SK-N-SH (cell line): ENCODE measurements at regions not wholly inside any gene's neighbourhood (a gene's known extent, or its start where the extent isn't known, plus 50 kb on each side); places are given as distances from the start of the nearest gene placed in this dataset.

ENCODE experiments used
- CTCF ChIA-PET: fragments of 300-600, 350-600 bp; formaldehyde crosslinking; extraction: SDS; loops from one replicate; lab custom pipeline; 2021; lab: Yijun Ruan, JAX
- POLR2A ChIA-PET: fragments of 350-600 bp; sonication (Branson Sonifier 250); formaldehyde crosslinking; extraction: SDS; loops from one replicate; lab custom pipeline; 2020; ENCODE audit warnings: antibody characterized with exemption, inconsistent platforms; lab: Yijun Ruan, JAX
- DNase-seq: peaks from one replicate; pipeline ENCODE4 v3.0.0; 2012
- H2AFZ ChIP-seq: fragments of 200-600 bp; sonication (generic); 2 replicates; pipeline ENCODE4 v1.8.1; 2016; ENCODE audit warnings: antibody characterized with exemption, mild to moderate bottlenecking, low read depth
- H3F3A ChIP-seq: fragments of 200-600 bp; sonication (generic); replicated peaks from 2 replicates; pipeline ENCODE3; 2016; ENCODE audit warnings: antibody characterized with exemption, mild to moderate bottlenecking; ENCODE audit not compliant: insufficient read depth
- H3K27ac ChIP-seq, 2 experiments: fragments of 200-500 bp in 1 of 2; fragments of 200-600 bp in 1 of 2; sonication (Bioruptor generic) in 1 of 2; sonication (generic), shearing (Covaris generic) in 1 of 2; 2 replicates each; pipeline versions ENCODE4 v1.5.1 to v1.6.1; 2014 to 2016; ENCODE audit warnings: low read depth in 2 of 2, inconsistent platforms in 1 of 2, low read length in 1 of 2, mild to moderate bottlenecking in 1 of 2, mixed read lengths in 1 of 2
- H3K27me3 ChIP-seq: fragments of 200-600 bp; sonication (generic), shearing (Covaris generic); 2 replicates; pipeline ENCODE4 v1.6.1; 2016; ENCODE audit warnings: mixed run types; ENCODE audit not compliant: insufficient read depth
- H3K36me3 ChIP-seq, 2 experiments: fragments of 200-500 bp in 1 of 2; fragments of 200-600 bp in 1 of 2; sonication (Bioruptor generic) in 1 of 2; sonication (generic) in 1 of 2; replicated peaks in 1 of 2; 2 replicates each; pipeline versions ENCODE3 to v1.5.1; 2014 to 2016; ENCODE audit warnings: low read length in 1 of 2, mild to moderate bottlenecking in 1 of 2; ENCODE audit not compliant: insufficient read depth in 2 of 2, control insufficient read depth in 1 of 2
- H3K4me1 ChIP-seq, 2 experiments: fragments of 200-500 bp in 1 of 2; fragments of 200-600 bp in 1 of 2; sonication (Bioruptor generic) in 1 of 2; sonication (generic), shearing (Covaris generic) in 1 of 2; 2 replicates each; pipeline versions ENCODE4 v1.5.1 to v1.6.1; 2014 to 2016; ENCODE audit warnings: low read depth in 1 of 2, low read length in 1 of 2, mixed run types in 1 of 2; ENCODE audit not compliant: insufficient read depth in 2 of 2, control insufficient read depth in 1 of 2
- H3K4me2 ChIP-seq: fragments of 200-600 bp; sonication (generic), shearing (Covaris generic); 2 replicates; pipeline ENCODE4 v1.6.1; 2017; ENCODE audit warnings: mixed run types
- H3K4me3 ChIP-seq, 2 experiments: fragments of 200-500 bp in 1 of 2; fragments of 200-600 bp in 1 of 2; sonication (Bioruptor generic) in 1 of 2; sonication (generic), shearing (Covaris generic) in 1 of 2; 2 replicates each; pipeline versions ENCODE4 v1.5.1 to v1.8.1; 2014 to 2016; ENCODE audit warnings: low read depth in 2 of 2, inconsistent platforms in 1 of 2, low read length in 1 of 2, mild to moderate bottlenecking in 1 of 2, mixed read lengths in 1 of 2, moderate library complexity in 1 of 2
- H3K79me2 ChIP-seq: fragments of 200-600 bp; sonication (generic); 2 replicates; pipeline ENCODE4 v1.8.1; 2017; ENCODE audit warnings: mild to moderate bottlenecking; ENCODE audit not compliant: insufficient read depth
- H3K9ac ChIP-seq: fragments of 200-600 bp; sonication (generic); 2 replicates; pipeline ENCODE4 v1.6.1; 2017; ENCODE audit warnings: mixed run types
- H3K9me2 ChIP-seq: fragments of 200-600 bp; sonication (generic); 2 replicates; pipeline ENCODE4 v1.6.1; 2017; ENCODE audit warnings: mixed run types
- H3K9me3 ChIP-seq: fragments of 200-600 bp; sonication (generic); 2 replicates; pipeline ENCODE4 v1.6.1; 2017; ENCODE audit warnings: mixed run types, mild to moderate bottlenecking, moderate library complexity
- H4K20me1 ChIP-seq: fragments of 200-600 bp; sonication (generic); 2 replicates; pipeline ENCODE4 v1.6.1; 2017; ENCODE audit warnings: mild to moderate bottlenecking, mixed run types; ENCODE audit not compliant: insufficient read depth
- CTCF ChIP-seq: fragments of 200-600 bp; sonication (generic); IDR thresholded peaks from 2 replicates; pipeline ENCODE4 v1.6.1; 2017; ENCODE audit warnings: antibody characterized with exemption, mild to moderate bottlenecking, moderate library complexity
- EZH2phosphoT487 ChIP-seq: fragments of 200-600 bp; sonication (generic); IDR thresholded peaks from 2 replicates; pipeline ENCODE4 v1.6.1; 2017; ENCODE audit warnings: low read depth, mixed run types, mild to moderate bottlenecking, antibody characterized with exemption, moderate library complexity, borderline replicate concordance
- FOXJ3 ChIP-seq: sonication (generic); formaldehyde crosslinking; IDR thresholded peaks from 2 replicates; pipeline ENCODE4 v1.5.1; 2020; ENCODE audit warnings: mild to moderate bottlenecking, missing genetic modification reagents
- FOXM1 ChIP-seq: IDR thresholded peaks from 2 replicates; pipeline ENCODE4 v1.4.0; 2012; ENCODE audit warnings: low read depth, mild to moderate bottlenecking
- GABPA ChIP-seq: IDR thresholded peaks from 2 replicates; pipeline ENCODE4 v1.4.0; 2012; ENCODE audit warnings: low read depth, mild to moderate bottlenecking
- MEF2A ChIP-seq: IDR thresholded peaks from 2 replicates; pipeline ENCODE4 v1.4.0; 2012; ENCODE audit warnings: low read depth, borderline replicate concordance
- MXI1 ChIP-seq: IDR thresholded peaks from 2 replicates; pipeline ENCODE4 v1.6.1; 2012; ENCODE audit warnings: mild to moderate bottlenecking, low read depth, low read length, improper control_type of control experiment
- RAD21 ChIP-seq: IDR thresholded peaks from 2 replicates; pipeline ENCODE4 v1.6.1; 2012; ENCODE audit warnings: mild to moderate bottlenecking, low read length
- RFX5 ChIP-seq: IDR thresholded peaks from 2 replicates; pipeline ENCODE4 v1.6.1; 2012; ENCODE audit warnings: mild to moderate bottlenecking, improper control_type of control experiment, low read length
- SMC3 ChIP-seq: IDR thresholded peaks from 2 replicates; pipeline ENCODE4 v1.6.1; 2012; ENCODE audit warnings: low read depth, low read length, improper control_type of control experiment
- TEAD4 ChIP-seq: IDR thresholded peaks from 2 replicates; pipeline ENCODE4 v1.4.0; 2012; ENCODE audit warnings: mild to moderate bottlenecking, borderline replicate concordance; ENCODE audit not compliant: insufficient read depth
- USF1 ChIP-seq: IDR thresholded peaks from 2 replicates; pipeline ENCODE4 v1.4.0; 2012; ENCODE audit warnings: low read depth, borderline replicate concordance
- WGBS: methylation state at CpG from one replicate; pipeline ENCODE4 v1.1.6; 2017; ENCODE audit warnings: low lambda C conversion rate; 5-methylcytosine and 5-hydroxymethylcytosine counted together
- TF ChIP-seq, protein P1 (sequence below): fragments of 150-350 bp; IDR thresholded peaks from 2 replicates; pipeline ENCODE4 v1.6.1; 2017; ENCODE audit warnings: antibody characterized with exemption, low read length, low read depth, borderline replicate concordance
- TF ChIP-seq, protein P2 (sequence below): IDR thresholded peaks from 2 replicates; pipeline ENCODE4 v1.6.1; 2012; ENCODE audit warnings: mild to moderate bottlenecking, low read depth, low read length, moderate library complexity
- TF ChIP-seq, protein P3 (sequence below): fragments of 150-350 bp; IDR thresholded peaks from 2 replicates; pipeline ENCODE4 v1.6.1; 2016; ENCODE audit warnings: mild to moderate bottlenecking, low read depth, low read length

DNA sequence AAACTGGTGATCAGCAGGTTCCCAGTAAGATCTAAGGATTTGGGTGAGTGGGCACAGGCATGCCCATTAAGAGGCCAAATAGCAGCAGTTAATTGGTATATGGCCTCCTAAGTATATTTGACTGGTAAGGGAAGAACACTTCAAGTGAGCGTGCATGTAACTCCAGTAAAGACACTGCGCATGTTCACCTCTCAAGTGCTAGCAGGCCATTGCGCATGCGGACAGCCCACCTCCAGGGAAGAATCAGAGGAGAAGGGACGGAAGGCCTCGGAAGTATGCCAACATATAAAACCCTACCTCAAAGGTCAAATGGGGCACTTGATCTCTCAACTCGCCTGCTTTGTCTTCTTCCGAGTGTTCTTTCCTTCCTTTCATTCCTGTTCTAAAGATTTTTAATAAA lies 118.0 kb downstream of the ARL5B start:
- no peak for DNase-seq
- Histone ChIP-seq H3K9me3 (no peaks in the 10 kb centered on the region), H3F3A (no peaks in the 10 kb centered on the region), H3K4me2 (no peak overlapping the region), H2AFZ (no peak overlapping the region), H4K20me1 (no peaks in the 10 kb centered on the region), H3K79me2 (no peaks in the 10 kb centered on the region), H3K4me1 (no peaks in the 10 kb centered on the region), H3K9me2 (no peaks in the 10 kb centered on the region), H3K36me3 (no peaks in the 10 kb centered on the region), H3K27ac (no peak overlapping the region), H3K4me3 (no peak overlapping the region), H3K27me3 (no peaks in the 10 kb centered on the region), H3K9ac (no peak overlapping the region)
- 78% methylated on average over 8 of the region's 8 CpGs for WGBS
- TF ChIP-seq MEF2A: no peak
- no peak for TF ChIP-seq FOXJ3 (CRISPR knock-in tag)
- ChIA-PET POLR2A (no interaction called here), CTCF (no interaction called here)

DNA sequence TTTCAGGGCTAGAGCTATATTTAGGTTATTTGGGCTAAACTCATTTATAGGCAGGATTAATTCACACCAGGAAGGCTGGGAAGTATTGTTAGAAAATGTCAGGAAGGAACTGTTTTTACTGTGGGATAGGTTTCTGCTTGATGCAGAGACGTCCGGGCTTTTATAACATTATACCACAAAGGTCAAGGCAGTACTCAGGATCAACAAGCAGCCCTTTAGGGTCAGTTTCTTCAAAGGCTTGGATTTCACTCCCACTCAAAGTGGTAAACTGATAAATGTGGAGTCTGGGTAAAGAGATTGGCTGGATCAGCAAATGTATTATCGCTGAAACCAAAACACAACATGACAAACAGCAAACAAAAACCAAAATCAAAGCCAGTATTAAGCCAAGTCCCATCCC lies 127.2 kb downstream of the ARL5B start:
- H3K4me2 ChIP-seq: no peak overlapping the region
- no peak overlapping the region for H3K4me3 ChIP-seq
- ChIA-PET CTCF (no interaction called here), POLR2A (no interaction called here)
- no peaks in the 10 kb centered on the region for H3F3A ChIP-seq
- no peaks in the 10 kb centered on the region for H3K27me3 ChIP-seq
- WGBS: 63% methylated on average over 3 of the region's 3 CpGs
- H3K9ac ChIP-seq: no peak overlapping the region
- no peaks in the 10 kb centered on the region for H3K79me2 ChIP-seq
- H4K20me1 ChIP-seq: no peaks in the 10 kb centered on the region
- H3K27ac ChIP-seq: no peak overlapping the region
- no peaks in the 10 kb centered on the region for H3K4me1 ChIP-seq
- H3K9me2 ChIP-seq: no peaks in the 10 kb centered on the region
- TF ChIP-seq RAD21: no peak
- no peak for TF ChIP-seq TEAD4
- TF ChIP-seq EZH2phosphoT487: no peak
- no peak for TF ChIP-seq USF1
- TF ChIP-seq, protein P1, sequence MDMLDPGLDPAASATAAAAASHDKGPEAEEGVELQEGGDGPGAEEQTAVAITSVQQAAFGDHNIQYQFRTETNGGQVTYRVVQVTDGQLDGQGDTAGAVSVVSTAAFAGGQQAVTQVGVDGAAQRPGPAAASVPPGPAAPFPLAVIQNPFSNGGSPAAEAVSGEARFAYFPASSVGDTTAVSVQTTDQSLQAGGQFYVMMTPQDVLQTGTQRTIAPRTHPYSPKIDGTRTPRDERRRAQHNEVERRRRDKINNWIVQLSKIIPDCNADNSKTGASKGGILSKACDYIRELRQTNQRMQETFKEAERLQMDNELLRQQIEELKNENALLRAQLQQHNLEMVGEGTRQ: no peak
- TF ChIP-seq, protein P2, sequence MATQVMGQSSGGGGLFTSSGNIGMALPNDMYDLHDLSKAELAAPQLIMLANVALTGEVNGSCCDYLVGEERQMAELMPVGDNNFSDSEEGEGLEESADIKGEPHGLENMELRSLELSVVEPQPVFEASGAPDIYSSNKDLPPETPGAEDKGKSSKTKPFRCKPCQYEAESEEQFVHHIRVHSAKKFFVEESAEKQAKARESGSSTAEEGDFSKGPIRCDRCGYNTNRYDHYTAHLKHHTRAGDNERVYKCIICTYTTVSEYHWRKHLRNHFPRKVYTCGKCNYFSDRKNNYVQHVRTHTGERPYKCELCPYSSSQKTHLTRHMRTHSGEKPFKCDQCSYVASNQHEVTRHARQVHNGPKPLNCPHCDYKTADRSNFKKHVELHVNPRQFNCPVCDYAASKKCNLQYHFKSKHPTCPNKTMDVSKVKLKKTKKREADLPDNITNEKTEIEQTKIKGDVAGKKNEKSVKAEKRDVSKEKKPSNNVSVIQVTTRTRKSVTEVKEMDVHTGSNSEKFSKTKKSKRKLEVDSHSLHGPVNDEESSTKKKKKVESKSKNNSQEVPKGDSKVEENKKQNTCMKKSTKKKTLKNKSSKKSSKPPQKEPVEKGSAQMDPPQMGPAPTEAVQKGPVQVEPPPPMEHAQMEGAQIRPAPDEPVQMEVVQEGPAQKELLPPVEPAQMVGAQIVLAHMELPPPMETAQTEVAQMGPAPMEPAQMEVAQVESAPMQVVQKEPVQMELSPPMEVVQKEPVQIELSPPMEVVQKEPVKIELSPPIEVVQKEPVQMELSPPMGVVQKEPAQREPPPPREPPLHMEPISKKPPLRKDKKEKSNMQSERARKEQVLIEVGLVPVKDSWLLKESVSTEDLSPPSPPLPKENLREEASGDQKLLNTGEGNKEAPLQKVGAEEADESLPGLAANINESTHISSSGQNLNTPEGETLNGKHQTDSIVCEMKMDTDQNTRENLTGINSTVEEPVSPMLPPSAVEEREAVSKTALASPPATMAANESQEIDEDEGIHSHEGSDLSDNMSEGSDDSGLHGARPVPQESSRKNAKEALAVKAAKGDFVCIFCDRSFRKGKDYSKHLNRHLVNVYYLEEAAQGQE: no peak
- no peak for TF ChIP-seq CTCF
- no peak for TF ChIP-seq MXI1
- TF ChIP-seq, protein P3, sequence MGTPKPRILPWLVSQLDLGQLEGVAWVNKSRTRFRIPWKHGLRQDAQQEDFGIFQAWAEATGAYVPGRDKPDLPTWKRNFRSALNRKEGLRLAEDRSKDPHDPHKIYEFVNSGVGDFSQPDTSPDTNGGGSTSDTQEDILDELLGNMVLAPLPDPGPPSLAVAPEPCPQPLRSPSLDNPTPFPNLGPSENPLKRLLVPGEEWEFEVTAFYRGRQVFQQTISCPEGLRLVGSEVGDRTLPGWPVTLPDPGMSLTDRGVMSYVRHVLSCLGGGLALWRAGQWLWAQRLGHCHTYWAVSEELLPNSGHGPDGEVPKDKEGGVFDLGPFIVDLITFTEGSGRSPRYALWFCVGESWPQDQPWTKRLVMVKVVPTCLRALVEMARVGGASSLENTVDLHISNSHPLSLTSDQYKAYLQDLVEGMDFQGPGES: no peak
- TF ChIP-seq FOXM1: no peak
- no peak for TF ChIP-seq GABPA
- no peak for TF ChIP-seq RFX5
- TF ChIP-seq SMC3: no peak
- no peaks in the 10 kb centered on the region for H3K36me3 ChIP-seq
- no peak overlapping the region for H2AFZ ChIP-seq
- no peaks in the 10 kb centered on the region for H3K9me3 ChIP-seq
- DNase-seq: no peak
